Bone marrow (tissue), 2 donors: ENCODE measurements at regions not wholly inside any gene's neighbourhood (a gene's known extent, or its start where the extent isn't known, plus 50 kb on each side); places are given as distances from the start of the nearest gene placed in this dataset.

ENCODE experiments used
- DNase-seq, 2 donors: peaks; one replicate each; lab custom pipeline; 2025; lab: John Stamatoyannopoulos, UW

DNA sequence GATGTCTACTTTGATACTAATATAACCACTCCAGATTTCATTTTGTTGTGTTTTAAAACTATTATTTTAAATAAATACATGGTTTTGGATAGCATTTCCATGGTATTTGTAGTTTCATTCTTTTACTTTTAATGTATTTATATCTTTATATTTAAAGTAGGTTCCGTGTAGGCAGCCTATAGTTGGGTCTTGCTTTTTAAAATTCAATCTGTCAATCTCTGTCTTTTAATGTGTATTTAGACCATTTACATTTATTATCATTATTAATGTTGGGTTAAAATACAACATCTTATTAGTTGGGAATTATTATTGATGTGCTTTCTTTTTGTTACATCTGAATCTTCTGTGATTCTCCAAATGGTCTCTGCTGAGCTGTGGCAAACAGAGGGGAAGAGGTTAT lies 412.1 kb downstream of the NPIPA7 start:
- no peak for DNase-seq

DNA sequence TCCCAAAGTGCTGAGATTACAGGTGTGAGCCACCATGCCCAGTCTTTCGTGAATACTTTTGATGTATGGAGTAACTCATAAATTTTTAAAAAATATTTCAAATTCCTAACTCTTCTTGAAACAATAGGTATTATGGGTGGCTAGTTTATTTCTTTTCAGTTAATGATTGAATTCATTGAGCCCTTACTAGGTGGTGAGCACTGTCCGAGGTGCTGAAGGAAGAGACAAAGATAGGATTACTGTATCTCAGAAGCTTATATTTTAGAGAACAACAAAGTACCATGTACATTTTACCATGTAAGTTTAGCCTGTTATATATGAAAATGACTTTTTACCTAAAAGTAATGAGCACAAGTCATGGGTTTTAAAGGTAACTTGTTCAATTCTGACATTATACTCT lies 418.3 kb downstream of the NPIPA7 start:
- no peak for DNase-seq

DNA sequence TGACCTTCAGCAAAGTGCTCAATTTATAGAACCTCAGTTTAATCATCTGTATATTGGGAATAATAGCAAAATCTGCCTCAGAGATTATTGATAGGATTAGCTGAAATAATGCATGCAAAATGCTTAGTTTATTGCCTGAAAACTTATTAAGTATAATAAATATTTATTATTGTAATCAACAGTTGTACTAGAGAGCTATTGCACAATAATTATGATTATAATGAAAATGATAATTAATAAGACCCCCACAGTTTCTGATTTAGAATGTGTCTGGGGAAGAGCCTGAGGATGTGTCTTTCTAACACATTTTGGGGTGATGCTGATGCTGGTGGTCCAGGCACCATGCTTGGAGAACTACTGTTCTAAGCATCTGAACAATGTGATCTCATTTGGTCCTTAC lies 419.6 kb downstream of the NPIPA7 start:
- no peak for DNase-seq

DNA sequence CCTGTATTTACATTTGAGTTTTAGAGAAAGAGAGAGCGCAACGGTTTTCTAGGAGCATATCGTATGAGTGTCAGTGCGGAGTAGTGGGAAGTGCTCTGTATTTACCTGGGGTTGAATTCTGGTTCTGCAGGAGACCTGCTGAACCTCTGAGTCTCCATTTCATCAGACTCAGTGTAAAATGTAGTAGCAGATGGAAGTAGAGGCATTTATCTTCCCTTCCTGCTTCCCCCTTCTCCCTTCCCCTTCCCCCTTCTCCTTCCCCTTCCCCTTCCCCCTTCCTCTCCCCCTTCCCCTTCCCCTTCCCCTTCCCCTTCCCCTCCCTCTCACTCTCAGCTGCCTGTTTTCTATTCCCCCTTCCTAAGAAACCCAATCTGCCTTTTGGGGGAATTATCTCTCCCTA lies 426.9 kb downstream of the NPIPA7 start:
- DNase-seq: no peak

DNA sequence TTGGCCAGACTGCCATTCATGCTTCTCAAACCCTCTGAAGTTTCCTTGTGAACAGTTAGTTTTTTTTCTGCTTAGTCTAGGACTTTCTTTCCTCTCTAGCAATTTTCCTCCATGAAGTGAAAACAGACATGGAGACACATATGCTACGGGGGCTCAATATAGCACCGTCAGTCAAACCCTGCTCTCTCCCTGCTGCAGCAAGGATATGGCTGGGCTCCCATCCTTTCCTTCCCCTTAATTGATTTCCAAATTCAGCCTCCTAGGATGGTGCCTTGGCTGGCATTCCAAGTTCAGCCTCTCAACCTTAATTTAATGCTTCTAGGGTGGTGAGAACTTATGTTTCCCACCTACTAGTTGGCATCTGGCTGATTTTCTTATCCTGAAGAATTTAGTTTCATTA lies 436.7 kb downstream of the NPIPA7 start:
- DNase-seq: no peak

DNA sequence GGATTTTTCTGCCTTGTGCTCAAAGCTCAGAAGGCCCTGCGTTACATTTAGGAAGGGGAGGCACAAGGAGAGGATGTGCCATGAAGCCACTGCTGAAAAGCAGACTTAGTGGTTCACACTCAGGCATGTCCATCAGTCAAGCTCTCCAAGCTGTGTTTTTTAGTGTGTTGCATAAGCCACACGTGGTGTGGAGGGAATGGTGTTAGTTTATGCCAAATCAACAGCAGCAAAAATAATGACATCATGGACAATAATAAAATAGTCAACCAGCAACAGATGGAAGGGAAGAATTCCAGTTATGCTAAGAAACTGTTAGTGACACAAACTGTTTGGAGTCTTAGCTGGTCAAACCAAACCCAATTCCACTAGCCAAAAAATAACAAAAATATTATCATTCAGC lies 438.3 kb downstream of the NPIPA7 start:
- DNase-seq: no peak

DNA sequence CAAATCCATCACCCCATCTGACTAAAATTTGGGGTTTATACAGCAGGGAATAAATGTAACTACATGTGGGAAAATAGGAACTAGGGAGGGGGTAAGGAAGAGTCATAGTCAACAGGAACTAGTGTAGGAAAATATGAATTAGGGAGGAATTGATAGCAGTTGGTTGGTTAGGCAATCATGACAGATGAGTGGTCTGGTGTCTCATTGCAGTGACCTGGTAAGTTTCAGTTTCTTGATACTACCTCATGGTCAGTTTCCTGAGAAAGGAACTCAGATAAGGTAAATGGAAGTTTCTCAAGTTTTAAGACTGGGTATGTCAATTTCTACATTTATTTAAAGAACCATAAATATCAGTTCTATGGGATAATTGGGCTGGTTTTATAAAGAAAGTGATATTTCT lies 442.3 kb downstream of the NPIPA7 start:
- DNase-seq: no peak

DNA sequence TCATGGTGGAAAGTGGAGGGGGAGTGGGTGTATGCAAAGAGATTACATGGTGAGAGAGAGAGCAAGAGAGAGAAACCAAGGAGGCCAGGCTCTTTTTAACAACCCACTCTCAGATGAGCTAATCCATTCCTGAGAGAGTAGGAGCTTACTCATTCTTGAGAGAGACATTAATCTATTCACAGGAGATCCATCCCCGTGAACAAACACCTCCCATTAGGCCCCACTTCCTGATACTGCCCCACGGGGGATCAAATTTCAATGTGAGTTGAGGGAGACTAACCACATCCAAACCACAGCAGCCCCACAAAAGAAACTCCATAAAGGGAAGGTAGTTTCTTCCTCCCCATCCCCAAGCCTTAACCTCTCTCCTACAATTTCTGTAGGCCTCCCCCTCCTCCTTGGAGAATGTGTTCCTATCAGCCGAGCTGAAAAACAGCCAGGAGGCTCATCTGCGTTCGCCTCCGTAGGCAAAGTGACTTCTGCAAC lies 450.0 kb downstream of the NPIPA7 start:
- no peak for DNase-seq

DNA sequence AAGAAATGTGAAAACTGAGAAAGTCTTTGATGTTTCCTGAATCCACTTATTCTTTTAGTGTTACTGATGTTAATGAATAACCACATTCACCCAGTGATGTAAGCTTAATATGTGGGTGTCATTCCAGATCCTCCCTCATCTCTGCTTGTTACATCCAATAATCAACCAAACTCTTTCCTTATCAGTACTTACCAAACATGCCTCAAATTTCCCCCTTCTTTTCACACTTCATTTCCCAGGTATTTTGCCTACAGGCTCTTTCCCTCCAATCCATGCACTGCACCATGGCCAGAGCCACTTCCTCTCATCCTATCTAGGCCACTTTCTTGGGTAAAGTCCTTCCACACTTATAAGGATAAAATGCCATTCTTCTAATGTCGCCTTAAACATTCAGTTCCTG lies 451.5 kb downstream of the NPIPA7 start:
- no peak for DNase-seq

DNA sequence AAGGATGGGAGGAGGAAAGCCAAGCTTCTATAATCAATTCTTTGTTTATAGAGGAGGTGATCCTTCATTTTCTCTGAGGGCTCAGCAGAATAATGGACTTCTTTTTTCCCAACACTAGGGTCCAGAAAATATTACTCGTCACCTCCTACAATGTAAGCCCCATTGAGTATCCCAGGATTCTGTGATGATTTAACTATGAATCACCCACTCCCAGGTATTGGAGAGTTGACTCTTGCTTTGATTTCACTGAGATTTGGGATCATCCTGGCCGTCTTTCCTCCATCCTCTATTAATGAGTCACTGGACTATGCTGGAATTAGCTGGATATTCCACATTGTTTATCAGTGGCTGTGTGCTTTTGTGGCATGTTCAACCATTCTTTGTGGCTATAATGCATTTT lies 452.0 kb downstream of the NPIPA7 start:
- no peak for DNase-seq

DNA sequence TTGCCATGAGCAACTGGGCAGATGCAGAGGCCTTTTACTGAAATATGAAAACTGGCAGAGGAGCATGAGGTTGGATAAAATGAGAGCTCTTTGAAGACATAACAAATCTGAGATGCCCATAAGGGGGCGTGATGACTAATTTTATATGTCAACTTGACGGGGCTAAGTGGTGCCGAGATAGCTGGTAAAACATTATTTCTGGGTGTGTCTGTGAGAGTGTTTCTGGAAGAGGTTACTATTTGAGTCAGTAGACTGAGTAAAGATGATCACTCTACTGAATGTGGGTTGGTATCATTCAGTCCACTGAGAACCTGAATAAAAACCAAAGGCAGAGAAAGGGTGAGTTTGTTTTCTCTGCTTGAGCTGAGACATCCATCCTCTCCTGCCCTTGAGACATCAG lies 454.2 kb downstream of the NPIPA7 start:
- DNase-seq: no peak

DNA sequence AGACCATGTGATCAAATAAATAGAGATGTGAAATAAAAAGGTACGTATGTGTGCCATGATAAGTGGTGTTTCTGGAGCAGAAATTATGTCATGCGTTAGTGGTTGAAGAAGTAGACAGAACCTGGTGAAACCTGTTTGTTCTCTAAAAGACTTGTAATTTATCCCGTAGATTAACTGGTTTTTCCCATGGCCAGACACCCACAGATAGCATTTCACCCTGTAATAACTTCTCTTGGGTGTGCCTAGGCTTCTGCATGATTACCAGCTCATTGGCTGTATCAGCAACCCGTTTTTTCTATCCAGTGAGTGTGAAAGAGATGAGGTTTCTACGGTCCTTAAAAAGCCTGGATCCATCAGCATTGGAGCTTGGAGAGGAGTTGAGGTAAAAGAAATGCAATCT lies 471.3 kb downstream of the NPIPA7 start:
- DNase-seq: no peak

DNA sequence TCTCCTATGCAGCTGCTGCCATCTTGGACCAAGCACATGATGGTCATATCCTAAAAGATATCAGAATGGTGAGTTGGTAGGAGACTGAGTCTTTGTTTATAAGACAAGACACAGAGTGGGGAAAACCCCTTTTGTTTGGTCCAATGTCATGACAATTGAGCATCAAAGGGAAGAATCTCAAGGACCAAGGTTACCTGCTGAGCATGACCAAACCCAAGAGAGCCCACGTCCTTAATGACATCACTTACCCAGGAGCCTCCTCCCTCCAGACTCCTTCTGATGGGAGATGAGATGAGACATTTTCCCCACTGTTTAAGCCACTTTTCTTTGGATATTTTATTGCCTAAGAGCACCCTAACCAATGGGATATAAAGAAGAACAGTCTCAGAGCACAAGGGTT lies 478.1 kb downstream of the NPIPA7 start:
- DNase-seq: no peak

DNA sequence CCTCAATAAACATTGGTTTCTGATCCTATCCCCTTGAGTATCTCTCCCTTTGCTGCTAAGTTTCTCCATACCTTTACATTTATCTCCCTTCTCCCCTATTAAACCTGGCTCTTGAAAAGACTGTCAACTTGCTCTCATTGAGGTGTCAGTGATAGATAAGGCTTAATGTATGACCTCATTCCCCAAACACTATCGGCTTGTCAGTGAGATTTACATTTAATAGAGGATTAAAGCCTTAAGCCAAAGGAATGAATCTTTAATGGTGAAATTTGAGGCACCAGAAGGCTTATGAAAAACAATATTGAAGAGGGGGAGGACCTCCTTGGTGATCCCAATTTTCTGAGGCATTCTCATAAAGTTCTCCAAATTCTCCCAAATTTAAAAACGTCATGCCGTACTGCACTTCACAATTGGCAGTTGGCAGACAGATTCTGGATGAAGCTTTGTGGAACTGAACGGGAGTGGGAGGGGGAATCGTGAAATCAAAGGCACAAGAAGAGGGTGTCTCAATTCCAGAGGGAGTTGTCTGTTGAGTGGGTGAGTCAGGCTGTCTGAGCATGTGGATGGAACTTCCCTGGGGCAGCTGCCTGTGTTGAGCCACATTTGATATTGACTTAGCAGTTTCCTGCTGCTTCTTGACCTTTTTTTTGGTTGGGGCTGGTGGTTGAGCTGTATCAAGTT lies 478.8 kb downstream of the NPIPA7 start:
- no peak for DNase-seq

DNA sequence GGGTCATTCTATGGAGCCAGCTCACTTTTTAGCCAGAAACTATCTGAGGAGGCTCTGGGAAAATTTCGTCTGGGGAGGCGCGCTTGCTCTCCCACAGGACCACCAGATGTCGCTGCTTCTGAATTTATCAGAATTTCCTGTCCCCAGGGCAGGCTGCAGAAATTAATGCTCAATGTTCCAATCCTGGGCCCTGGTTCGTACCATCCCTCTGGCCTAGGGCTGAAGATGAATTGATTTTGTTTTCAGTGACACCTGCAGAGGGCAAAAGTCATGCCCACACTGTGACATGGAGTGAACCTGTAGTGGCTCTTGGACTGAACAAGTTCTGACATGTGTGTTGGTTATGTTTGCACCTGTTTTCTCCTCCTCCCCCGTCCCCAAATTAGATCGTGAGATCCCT lies 482.6 kb downstream of the NPIPA7 start:
- DNase-seq: peak; percentile 0 to 8

DNA sequence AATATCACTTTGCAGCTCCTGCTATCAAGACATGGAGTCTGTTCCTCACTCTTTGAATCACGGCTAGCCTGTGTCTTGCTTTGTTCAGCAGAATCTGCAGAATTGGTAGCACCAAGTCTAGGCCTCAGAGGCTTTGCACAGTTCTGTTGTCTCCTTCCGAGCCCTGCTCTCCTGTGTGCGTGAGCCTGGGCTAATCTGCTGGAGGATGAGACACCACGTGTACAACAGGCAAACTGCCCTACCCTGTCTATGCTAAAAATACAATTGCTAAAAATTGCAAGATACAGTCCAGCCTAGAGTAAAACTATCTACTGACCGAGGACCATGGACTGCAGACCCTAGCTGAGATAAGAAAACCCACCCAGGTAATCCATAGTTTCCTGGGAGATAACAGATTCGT lies 484.7 kb downstream of the NPIPA7 start:
- no peak for DNase-seq

DNA sequence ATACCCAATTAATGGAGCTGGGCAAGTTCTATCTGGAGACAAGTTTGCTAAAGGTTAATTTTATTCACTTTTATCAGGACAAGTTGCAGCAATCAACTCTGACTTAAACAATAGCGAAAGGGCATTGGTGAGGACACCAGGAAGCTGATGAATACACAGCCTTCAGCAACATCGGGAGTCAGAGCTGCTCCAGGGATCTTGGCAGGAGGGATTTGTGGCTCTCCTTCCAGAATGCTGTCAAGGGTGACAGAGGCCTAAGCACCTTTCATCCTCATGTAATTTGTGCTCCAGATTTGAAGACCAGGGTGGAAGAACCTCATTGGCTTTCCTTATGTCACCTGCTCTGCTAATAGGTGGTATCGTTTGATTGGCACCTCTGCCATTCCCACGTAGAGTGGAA lies 485.6 kb downstream of the NPIPA7 start:
- no peak for DNase-seq

DNA sequence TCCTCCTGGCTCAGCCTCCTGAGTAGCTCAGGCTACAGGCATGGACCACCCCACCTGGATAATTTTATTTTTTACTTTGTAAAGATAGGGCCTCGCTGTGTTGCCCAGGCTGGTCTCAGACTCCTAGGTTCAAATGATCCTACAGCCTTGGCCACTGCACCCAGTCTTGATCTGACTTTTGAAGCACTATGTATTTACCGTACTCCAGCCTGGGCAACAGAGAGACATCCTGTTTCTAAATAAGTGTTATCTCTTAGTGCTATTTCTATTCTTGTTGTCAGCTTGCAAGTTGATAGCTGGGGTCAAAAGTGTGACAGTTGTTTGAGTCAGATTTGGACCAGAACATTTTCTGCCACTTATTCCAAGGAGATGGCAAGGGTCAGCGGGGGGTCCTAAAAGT lies 486.4 kb downstream of the NPIPA7 start:
- DNase-seq: no peak

DNA sequence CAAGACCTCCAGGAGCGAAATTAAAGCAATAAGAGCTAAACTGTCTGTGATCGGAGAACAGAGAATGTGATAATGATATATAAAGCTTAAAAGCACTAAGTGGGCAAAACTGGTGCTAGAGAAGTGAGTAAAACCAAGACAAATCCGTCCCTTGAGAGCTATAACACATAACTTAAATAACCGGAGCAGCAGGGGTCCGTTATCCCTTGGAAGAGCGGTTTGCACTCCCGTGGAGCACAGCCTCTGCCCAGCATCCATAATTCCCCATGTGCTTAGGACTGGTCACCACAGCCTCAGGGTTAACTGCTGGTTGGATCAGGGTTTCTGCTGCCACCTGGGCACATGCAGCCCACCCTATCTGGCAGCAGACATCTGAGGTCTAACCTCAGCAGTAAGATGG lies 489.0 kb downstream of the NPIPA7 start:
- no peak for DNase-seq

DNA sequence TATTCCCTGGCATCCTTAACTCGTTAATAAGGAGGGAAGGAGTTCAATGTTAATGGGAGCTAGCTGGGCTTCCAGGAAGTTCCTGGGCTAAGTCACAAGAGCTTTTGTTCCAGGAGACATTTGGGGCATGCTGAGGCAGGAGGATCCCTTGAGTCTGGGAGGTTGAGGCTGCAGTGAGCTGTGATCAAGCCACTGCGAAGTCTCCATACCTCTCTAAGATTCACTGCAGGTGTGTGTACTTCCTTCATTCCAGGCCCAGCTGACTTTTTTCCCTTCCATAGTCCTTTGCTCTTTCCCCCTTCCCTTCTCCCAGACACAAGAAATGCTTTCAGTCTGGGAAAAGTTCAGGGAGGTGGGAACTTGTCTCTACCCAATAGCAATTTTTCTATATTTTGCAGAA lies 489.8 kb downstream of the NPIPA7 start:
- no peak for DNase-seq

DNA sequence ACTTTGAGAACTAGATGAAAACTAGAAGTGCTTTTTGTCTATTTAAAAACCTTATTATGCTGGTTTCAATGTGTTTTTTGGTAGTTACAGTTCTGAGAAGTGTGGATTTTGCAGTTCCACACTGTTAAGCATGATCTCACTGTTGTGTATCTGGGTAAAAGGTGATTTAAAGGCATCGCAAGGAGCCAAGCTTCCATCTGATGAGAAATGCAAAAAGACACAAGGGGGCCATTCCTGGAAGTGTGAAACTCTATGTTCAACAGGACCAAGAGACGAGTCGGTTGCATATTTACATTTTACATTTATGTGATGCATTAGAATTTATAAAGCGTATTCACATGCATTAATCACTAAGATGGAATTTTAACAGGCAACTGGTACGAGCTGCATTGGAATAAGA lies 490.8 kb downstream of the NPIPA7 start:
- DNase-seq: no peak

DNA sequence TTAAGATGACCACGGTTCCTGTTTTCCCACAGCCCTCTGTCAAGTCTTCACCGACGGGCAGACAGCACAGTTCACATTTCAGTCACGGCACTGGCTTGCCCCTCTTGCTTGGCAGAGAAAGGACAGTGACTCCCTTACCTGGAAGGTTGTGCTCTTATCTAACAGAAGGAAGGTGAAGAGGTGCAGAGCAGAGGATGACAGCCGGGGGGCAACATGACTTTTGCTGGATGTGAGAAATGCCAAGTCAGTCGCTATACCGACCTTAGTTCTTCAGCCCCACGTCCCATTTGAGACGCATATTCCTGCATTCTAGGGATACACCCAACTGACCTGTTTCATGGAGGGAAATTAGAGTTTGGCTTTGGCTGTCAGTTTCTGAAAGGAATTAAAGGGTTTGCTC lies 492.3 kb downstream of the NPIPA7 start:
- DNase-seq: no peak

DNA sequence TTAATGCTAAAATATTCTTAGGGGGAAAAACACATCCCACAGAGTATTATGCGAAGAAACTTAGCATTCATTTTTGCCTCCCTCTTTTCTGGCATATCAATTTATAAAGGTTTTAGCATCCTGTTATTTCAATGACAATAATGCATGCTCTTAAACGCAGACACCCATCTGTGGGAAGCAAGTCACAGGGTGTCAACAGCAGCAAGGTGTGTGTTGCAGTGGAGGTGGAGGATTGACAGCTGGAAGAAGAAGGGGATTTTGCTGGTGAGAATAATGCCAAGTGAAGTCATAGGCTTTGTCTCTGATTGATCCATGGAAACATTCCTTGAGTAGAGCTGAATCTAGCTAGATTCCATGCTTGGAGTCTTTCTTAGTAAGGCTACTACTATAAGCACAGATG lies 498.1 kb downstream of the NPIPA7 start:
- no peak for DNase-seq

DNA sequence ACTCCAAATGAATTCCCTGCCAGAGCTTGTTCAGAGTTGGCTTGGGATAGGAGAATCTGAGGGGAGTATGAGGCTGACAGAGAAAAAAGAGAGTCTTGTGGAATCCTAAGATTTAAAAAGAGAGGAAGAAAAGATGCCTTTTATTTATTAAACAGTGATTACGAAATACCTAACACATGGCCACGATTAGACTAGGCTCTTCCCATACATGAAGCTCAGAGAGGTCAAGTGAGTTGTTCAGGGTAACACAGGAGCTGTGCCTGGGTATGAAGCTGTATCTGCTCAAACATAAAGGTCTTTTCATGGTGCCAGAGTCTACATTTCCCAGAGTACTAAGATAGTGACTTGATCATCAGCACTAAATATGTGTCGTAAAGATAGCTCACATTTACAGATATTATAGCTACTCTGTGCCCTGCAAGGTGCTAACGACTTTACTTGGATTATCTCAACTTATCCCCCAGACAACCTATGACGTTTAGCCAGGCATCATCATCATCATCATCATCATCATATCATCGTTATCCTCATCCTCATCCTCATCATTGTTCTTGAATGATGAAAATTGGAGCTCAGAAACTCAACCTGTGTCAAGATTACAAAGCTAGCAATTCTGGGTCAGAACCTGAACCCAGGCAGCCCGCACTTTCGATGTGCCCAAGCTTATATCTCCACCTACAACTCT lies 500.8 kb downstream of the NPIPA7 start:
- DNase-seq: no peak
